AG04450 (cell line): ENCODE measurements at regions not wholly inside any gene's neighbourhood (a gene's known extent, or its start where the extent isn't known, plus 50 kb on each side); places are given as distances from the start of the nearest gene placed in this dataset.

Experiments
- CTCF ChIA-PET: fragments of 300-600, 350-600 bp; formaldehyde crosslinking; extraction: SDS; loops from one replicate; lab custom pipeline; 2022; ENCODE audit warnings: antibody characterized with exemption, inconsistent platforms; lab: Charles Lee
- POLR2A ChIA-PET: fragments of 350-600 bp; formaldehyde crosslinking; extraction: SDS; loops from one replicate; lab custom pipeline; 2021; ENCODE audit warnings: antibody characterized with exemption, inconsistent platforms; lab: Yijun Ruan, JAX
- DNase-seq: peaks from one replicate; pipeline ENCODE4 v3.0.0-alpha.2; 2011; ENCODE audit warnings: low read depth, low spot score
- H3K27ac ChIP-seq: one replicate; pipeline ENCODE4 v1.5.1; 2012; ENCODE audit warnings: low read depth, low read length, control low read depth
- H3K27me3 ChIP-seq: one replicate; pipeline ENCODE4 v1.6.0; 2012; ENCODE audit warnings: low read length; ENCODE audit not compliant: control insufficient read depth, insufficient read depth
- H3K4me3 ChIP-seq: 2 replicates; pipeline ENCODE4 v1.5.1; 2011; ENCODE audit warnings: mild to moderate bottlenecking, low read depth, low read length, control low read depth
- H3K9me3 ChIP-seq: 2 replicates; pipeline ENCODE4 v1.5.1; 2012; ENCODE audit warnings: low read length; ENCODE audit not compliant: control insufficient read depth, insufficient read depth
- CTCF ChIP-seq: IDR thresholded peaks from 2 replicates; pipeline ENCODE4 v1.5.1; 2011; ENCODE audit warnings: low read depth, low read length, control low read depth, inconsistent platforms

- TF ChIP-seq CTCF = no peak
- ChIA-PET POLR2A (no interaction called here), CTCF (interaction anchor here (0.7 kb wide), 1 partner anchor 220 kb away, joined by 3 read pairs; no protein-coding TSS in a partner anchor)
- Histone ChIP-seq H3K27me3 (no peaks in the 10 kb centered on the region), H3K27ac (no peak overlapping the region), H3K9me3 (no peaks in the 10 kb centered on the region), H3K4me3 (no peak overlapping the region)
- no peak for DNase-seq
Observed at GRCh38 chr6:113630738-113631535, 226.2 kb upstream of the MARCKS start.

GRCh38 chr6:113631666-113632065, 225.5 kb upstream of the MARCKS start:
- Histone ChIP-seq H3K9me3 (no peaks in the 10 kb centered on the region), H3K4me3 (no peak overlapping the region), H3K27ac (no peak overlapping the region), H3K27me3 (no peaks in the 10 kb centered on the region)
- ChIA-PET POLR2A (no interaction called here), CTCF (no interaction called here)
- no peak for TF ChIP-seq CTCF
- DNase-seq = no peak

GRCh38 chr6:113632220-113632864, 224.8 kb upstream of the MARCKS start:
- TF ChIP-seq CTCF = no peak
- no peaks in the 10 kb centered on the region for H3K27me3 ChIP-seq
- DNase-seq = no peak
- H3K27ac ChIP-seq = peak overlapping the region; percentile 55
- POLR2A ChIA-PET = interaction anchor here (0.6 to 0.7 kb wide), 2 partner anchors 67 to 77 kb away, joined by 3 to 6 read pairs; no protein-coding TSS in a partner anchor
- H3K9me3 ChIP-seq = no peaks in the 10 kb centered on the region
- peak overlapping the region; percentile 37 for H3K4me3 ChIP-seq
- CTCF ChIA-PET = no interaction called here

GRCh38 chr6:113633638-113634037, 223.5 kb upstream of the MARCKS start:
- Histone ChIP-seq H3K9me3 (no peaks in the 10 kb centered on the region), H3K4me3 (no peak overlapping the region), H3K27me3 (no peaks in the 10 kb centered on the region), H3K27ac (no peak overlapping the region)
- ChIA-PET CTCF (no interaction called here), POLR2A (no interaction called here)
- TF ChIP-seq CTCF = no peak
- DNase-seq = no peak
